Natural killer cell (primary cell): ENCODE measurements at regions not wholly inside any gene's neighbourhood (a gene's known extent, or its start where the extent isn't known, plus 50 kb on each side); places are given as distances from the start of the nearest gene placed in this dataset.

ENCODE experiments used
- ATAC-seq, 3 donors: fragments of 150-1000 bp in 2 of 3; fragments of 200-7000 bp in 1 of 3; cut with Tn5 transposase; 1 replicate in 1 of 3; 2 replicates in 2 of 3; pipeline ENCODE4 v1.10.0; 2021; ENCODE audit warnings: mild to moderate bottlenecking in 2 of 3, moderate library complexity in 2 of 3
- DNase-seq, 2 donors: peaks; one replicate each; pipeline versions ENCODE4 v3.0.0 to v3.0.0-alpha.2; 2013 to 2021; ENCODE audit warnings: mixed read lengths in 1 of 2
- H3K27ac ChIP-seq: one replicate; pipeline ENCODE4 v1.5.1; 2013; ENCODE audit warnings: mild to moderate bottlenecking, low read length
- H3K27me3 ChIP-seq: one replicate; pipeline ENCODE4 v1.6.1; 2013; ENCODE audit warnings: low read length; ENCODE audit not compliant: control insufficient read depth, insufficient read depth
- H3K36me3 ChIP-seq: one replicate; pipeline ENCODE4 v1.6.1; 2013; ENCODE audit warnings: low read length; ENCODE audit not compliant: control insufficient read depth, insufficient read depth
- H3K4me1 ChIP-seq: one replicate; pipeline ENCODE4 v1.6.1; 2013; ENCODE audit warnings: low read length; ENCODE audit not compliant: control insufficient read depth, insufficient read depth
- H3K4me3 ChIP-seq: one replicate; pipeline ENCODE4 v1.5.1; 2013; ENCODE audit warnings: low read length
- H3K9me3 ChIP-seq: one replicate; pipeline ENCODE4 v1.6.1; 2013; ENCODE audit warnings: low read length; ENCODE audit not compliant: control insufficient read depth, insufficient read depth
- H3K27ac Mint-ChIP-seq, 2 donors: one replicate each; pipeline ENCODE4 v1.8.0; 2022; ENCODE audit warnings: mild to moderate bottlenecking in 2 of 2, mixed read lengths in 2 of 2, moderate library complexity in 1 of 2
- H3K27me3 Mint-ChIP-seq, 2 donors: one replicate each; pipeline ENCODE4 v1.8.0; 2022; ENCODE audit warnings: low read depth in 2 of 2, mixed read lengths in 2 of 2
- H3K36me3 Mint-ChIP-seq: one replicate; pipeline ENCODE4 v1.8.0; 2022; ENCODE audit warnings: mixed read lengths
- H3K4me1 Mint-ChIP-seq, 2 donors: one replicate each; pipeline ENCODE4 v1.8.0; 2022; ENCODE audit warnings: mixed read lengths in 2 of 2
- H3K4me3 Mint-ChIP-seq: one replicate; pipeline ENCODE4 v1.8.0; 2022; ENCODE audit warnings: mild to moderate bottlenecking, moderate library complexity, mixed read lengths
- H3K9me3 Mint-ChIP-seq, 2 donors: one replicate each; pipeline ENCODE4 v1.8.0; 2022; ENCODE audit warnings: mixed read lengths in 2 of 2
- CTCF ChIP-seq: fragments of 200-600 bp; IDR thresholded peaks from one replicate; pipeline ENCODE4 v1.8.0; 2022; ENCODE audit warnings: antibody characterized with exemption
- WGBS: methylation state at CpG from one replicate; pipeline ENCODE4 v1.1.7; 2013; ENCODE audit warnings: missing lambda C conversion rate; ENCODE audit not compliant: insufficient coverage; 5-methylcytosine and 5-hydroxymethylcytosine counted together
- intact Hi-C: fragments of 100-400 bp; cut with micrococcal nuclease; formaldehyde crosslinking; loops from one replicate; pipeline ENCODE4 v1.14.2; 2022

- no peaks in the 10 kb centered on the region for H3K9me3 Mint-ChIP-seq
- intact Hi-C loops = no loop called here
- H3K27me3 ChIP-seq = no peaks in the 10 kb centered on the region
- no peak overlapping the region for H3K4me3 ChIP-seq
- no peak overlapping the region for H3K27ac Mint-ChIP-seq
- H3K4me3 Mint-ChIP-seq = no peak overlapping the region
- no peaks in the 10 kb centered on the region for H3K36me3 ChIP-seq
- no peak for TF ChIP-seq CTCF
- no peak for DNase-seq
- no peaks in the 10 kb centered on the region for H3K4me1 Mint-ChIP-seq
- no peak overlapping the region for H3K27ac ChIP-seq
- ATAC-seq = no peak
- H3K4me1 ChIP-seq = no peaks in the 10 kb centered on the region
- no peaks in the 10 kb centered on the region for H3K9me3 ChIP-seq
- H3K27me3 Mint-ChIP-seq = peaks cover 10 to 14% of the 10 kb centered on the region in 2 donors
- 85% methylated on average over 3 of the region's 4 CpGs for WGBS
- no peaks in the 10 kb centered on the region for H3K36me3 Mint-ChIP-seq
Measured at GRCh38 chr13:97068151-97068550, 73.9 kb upstream of the OXGR1 start.

GRCh38 chr13:97069050-97069815 lies 75.0 kb upstream of the OXGR1 start:
- DNase-seq = no peak
- H3K27me3 Mint-ChIP-seq = peaks cover 9 to 14% of the 10 kb centered on the region in 2 donors
- Histone ChIP-seq H3K4me3 (no peak overlapping the region), H3K36me3 (no peaks in the 10 kb centered on the region), H3K4me1 (no peaks in the 10 kb centered on the region), H3K27me3 (no peaks in the 10 kb centered on the region), H3K9me3 (no peaks in the 10 kb centered on the region), H3K27ac (no peak overlapping the region)
- WGBS = 95% methylated on average over 7 of the region's 8 CpGs
- H3K27ac Mint-ChIP-seq = no peak overlapping the region
- no peaks in the 10 kb centered on the region for H3K4me1 Mint-ChIP-seq
- H3K9me3 Mint-ChIP-seq = peaks cover 0 to under 1% of the 10 kb centered on the region in 2 donors
- H3K4me3 Mint-ChIP-seq = no peak overlapping the region
- no peak for TF ChIP-seq CTCF
- no peak for ATAC-seq
- H3K36me3 Mint-ChIP-seq = no peaks in the 10 kb centered on the region
- intact Hi-C loops = no loop called here

GRCh38 chr13:97072297-97072696 lies 78.0 kb upstream of the OXGR1 start:
- H3K36me3 Mint-ChIP-seq = no peaks in the 10 kb centered on the region
- H3K4me1 ChIP-seq = no peaks in the 10 kb centered on the region
- H3K27me3 ChIP-seq = no peaks in the 10 kb centered on the region
- no peak overlapping the region for H3K4me3 Mint-ChIP-seq
- no peak overlapping the region for H3K27ac Mint-ChIP-seq
- peaks cover 5 to 13% of the 10 kb centered on the region in 2 donors for H3K27me3 Mint-ChIP-seq
- intact Hi-C loops = no loop called here
- H3K4me1 Mint-ChIP-seq = no peaks in the 10 kb centered on the region
- H3K36me3 ChIP-seq = no peaks in the 10 kb centered on the region
- DNase-seq = no peak
- no peak overlapping the region for H3K4me3 ChIP-seq
- 83% methylated on average over 2 of the region's 2 CpGs for WGBS
- H3K9me3 Mint-ChIP-seq = peaks cover 4 to 5% of the 10 kb centered on the region in 2 donors
- TF ChIP-seq CTCF = no peak
- no peak overlapping the region for H3K27ac ChIP-seq
- no peak for ATAC-seq
- no peaks in the 10 kb centered on the region for H3K9me3 ChIP-seq

- Histone ChIP-seq H3K9me3 (no peaks in the 10 kb centered on the region), H3K36me3 (no peaks in the 10 kb centered on the region), H3K4me1 (no peaks in the 10 kb centered on the region), H3K27me3 (no peaks in the 10 kb centered on the region), H3K4me3 (no peak overlapping the region), H3K27ac (no peak overlapping the region)
- Mint-ChIP-seq H3K9me3 (peaks cover 4 to 5% of the 10 kb centered on the region in 2 donors), H3K4me1 (no peaks in the 10 kb centered on the region), H3K4me3 (no peak overlapping the region), H3K27ac (no peak overlapping the region), H3K27me3 (peaks cover 5 to 6% of the 10 kb centered on the region in 2 donors), H3K36me3 (no peaks in the 10 kb centered on the region)
- no peak for TF ChIP-seq CTCF
- intact Hi-C loops = no loop called here
- WGBS = no CpG with 5 or more reads among the region's 1 CpG
- DNase-seq (no peak), ATAC-seq (no peak)
Measured at GRCh38 chr13:97074618-97075017, 80.3 kb upstream of the OXGR1 start.
